Loucy (cell line): ENCODE measurements at regions not wholly inside any gene's neighbourhood (a gene's known extent, or its start where the extent isn't known, plus 50 kb on each side); places are given as distances from the start of the nearest gene placed in this dataset.

ENCODE experiments used
- CTCF ChIP-seq: fragments of 200-600 bp; sonication (generic); conservative IDR thresholded peaks from 2 replicates; pipeline ENCODE4 v1.5.1; 2014; ENCODE audit warnings: mild to moderate bottlenecking, antibody characterized with exemption, low read length
- EZH2phosphoT487 ChIP-seq: fragments of 200-600 bp; IDR thresholded peaks from 2 replicates; pipeline ENCODE4 v1.6.1; 2018; ENCODE audit warnings: antibody characterized with exemption, mild to moderate bottlenecking, moderate library complexity, borderline replicate concordance

- TF ChIP-seq CTCF (no peak), EZH2phosphoT487 (no peak)
These were observed 116.0 kb upstream of the PELI1 start for GRCh38 chr2:64260093-64260803.
